IMR-90 (cell line): ENCODE measurements at regions not wholly inside any gene's neighbourhood (a gene's known extent, or its start where the extent isn't known, plus 50 kb on each side); places are given as distances from the start of the nearest gene placed in this dataset.

Experiments used
- ATAC-seq: fragments of 200-7000 bp; cut with Tn5 transposase; 2 replicates; pipeline ENCODE4 v1.9.1; 2020; ENCODE audit warnings: low read depth, mild to moderate bottlenecking, moderate library complexity
- BruUV-seq: library from RNA; stranded (reverse); fragments of 400-500 nt; replicated peaks from 2 replicates; lab custom pipeline; 2021; lab: Mats Ljungman, UMichigan
- CTCF ChIA-PET: fragments of 300-600 bp; formaldehyde crosslinking; extraction: SDS; loops from one replicate; lab custom pipeline; 2021; ENCODE audit warnings: antibody characterized with exemption; lab: Yijun Ruan, JAX
- POLR2A ChIA-PET: fragments of 300-600 bp; sonication (Branson Sonifier 250); formaldehyde crosslinking; loops from one replicate; lab custom pipeline; 2022; ENCODE audit warnings: antibody characterized with exemption; ENCODE audit not compliant: unreplicated experiment; lab: Charles Lee
- DNase-seq: peaks from one replicate; pipeline ENCODE4 v3.0.0; 2013
- H2AFZ ChIP-seq: replicated peaks from 2 replicates; pipeline ENCODE3; 2013; ENCODE audit warnings: low read length, mild to moderate bottlenecking; ENCODE audit not compliant: poor library complexity
- H2AK5ac ChIP-seq: 2 replicates; pipeline ENCODE4 v1.6.1; 2013; ENCODE audit warnings: low read depth, low read length, inconsistent platforms
- H2AK9ac ChIP-seq: replicated peaks from 2 replicates; pipeline ENCODE3; 2013; ENCODE audit warnings: mild to moderate bottlenecking, low read depth, low read length, moderate library complexity; ENCODE audit not compliant: poor library complexity
- H2BK120ac ChIP-seq: 2 replicates; pipeline ENCODE4 v1.6.1; 2013; ENCODE audit warnings: low read depth, low read length, inconsistent platforms
- H2BK15ac ChIP-seq: 3 replicates; pipeline ENCODE4 v1.6.1; 2013; ENCODE audit warnings: low read depth, low read length, inconsistent platforms
- H2BK20ac ChIP-seq: 2 replicates; pipeline ENCODE4 v1.6.1; 2013; ENCODE audit warnings: low read depth, mild to moderate bottlenecking, inconsistent platforms, low read length, moderate library complexity
- H2BK5ac ChIP-seq: 2 replicates; pipeline ENCODE4 v1.6.1; 2013; ENCODE audit warnings: mild to moderate bottlenecking, low read depth, low read length, inconsistent platforms; ENCODE audit not compliant: poor library complexity, severe bottlenecking
- H3K14ac ChIP-seq: replicated peaks from 2 replicates; pipeline ENCODE4 v1.6.1; 2013; ENCODE audit warnings: low read depth, low read length, inconsistent platforms
- H3K18ac ChIP-seq: 2 replicates; pipeline ENCODE4 v1.6.1; 2013; ENCODE audit warnings: low read depth, low read length, control low read depth
- H3K23ac ChIP-seq: 2 replicates; pipeline ENCODE4 v1.6.1; 2013; ENCODE audit warnings: low read depth, low read length, inconsistent platforms
- H3K27ac ChIP-seq: 2 replicates; pipeline ENCODE4 v1.5.1; 2013; ENCODE audit warnings: mild to moderate bottlenecking, control low read depth, low read length; ENCODE audit not compliant: insufficient read depth
- H3K27me3 ChIP-seq: 2 replicates; pipeline ENCODE4 v1.6.1; 2013; ENCODE audit warnings: low read length; ENCODE audit not compliant: control insufficient read depth, insufficient read depth
- H3K36me3 ChIP-seq: 2 replicates; pipeline ENCODE4 v1.6.1; 2013; ENCODE audit warnings: low read length, mixed read lengths; ENCODE audit not compliant: control insufficient read depth, insufficient read depth
- H3K4ac ChIP-seq: 2 replicates; pipeline ENCODE4 v1.6.1; 2013; ENCODE audit warnings: low read depth, low read length, inconsistent platforms
- H3K4me1 ChIP-seq: 2 replicates; pipeline ENCODE4 v1.6.1; 2013; ENCODE audit warnings: low read length, mixed read lengths; ENCODE audit not compliant: control insufficient read depth, insufficient read depth
- H3K4me2 ChIP-seq: 2 replicates; pipeline ENCODE4 v1.6.1; 2013; ENCODE audit warnings: low read depth, mild to moderate bottlenecking, control low read depth, low read length, moderate library complexity
- H3K4me3 ChIP-seq: 2 replicates; pipeline ENCODE4 v1.5.1; 2013; ENCODE audit warnings: low read depth, mild to moderate bottlenecking, control low read depth, low read length, moderate library complexity; ENCODE audit not compliant: insufficient read depth
- H3K56ac ChIP-seq: 2 replicates; pipeline ENCODE4 v1.6.1; 2013; ENCODE audit warnings: low read length, inconsistent platforms; ENCODE audit not compliant: insufficient read depth; ENCODE audit errors: extremely low read depth
- H3K79me1 ChIP-seq, 2 experiments: 2 replicates each; pipeline ENCODE4 v1.6.1; 2013; ENCODE audit warnings: low read length in 2 of 2, inconsistent platforms in 1 of 2, low read depth in 1 of 2
- H3K9ac ChIP-seq: 2 replicates; pipeline ENCODE4 v1.6.1; 2013; ENCODE audit warnings: low read depth, low read length, control low read depth
- H3K9me1 ChIP-seq: 2 replicates; pipeline ENCODE4 v1.6.1; 2013; ENCODE audit warnings: low read length, inconsistent platforms; ENCODE audit not compliant: insufficient read depth
- H3K9me3 ChIP-seq: 2 replicates; pipeline ENCODE4 v1.6.1; 2013; ENCODE audit warnings: low read length; ENCODE audit not compliant: control insufficient read depth, insufficient read depth
- H4K20me1 ChIP-seq: 2 replicates; pipeline ENCODE4 v1.6.1; 2013; ENCODE audit warnings: low read length, inconsistent platforms; ENCODE audit not compliant: insufficient read depth
- H4K5ac ChIP-seq: 2 replicates; pipeline ENCODE4 v1.6.1; 2013; ENCODE audit warnings: mild to moderate bottlenecking, low read depth, low read length, control low read depth
- H4K8ac ChIP-seq, 2 experiments: 2 replicates each; pipeline ENCODE4 v1.6.1; 2013; ENCODE audit warnings: low read depth in 2 of 2, low read length in 2 of 2, control low read depth in 1 of 2, inconsistent platforms in 1 of 2
- H4K91ac ChIP-seq: 2 replicates; pipeline ENCODE4 v1.6.1; 2013; ENCODE audit warnings: low read depth, low read length, inconsistent platforms; ENCODE audit not compliant: insufficient read depth
- POLR2A ChIP-seq: IDR thresholded peaks from 2 replicates; pipeline ENCODE4 v1.6.1; 2012; ENCODE audit warnings: mild to moderate bottlenecking, low read depth, low read length
- RAD21 ChIP-seq: IDR thresholded peaks from 2 replicates; pipeline ENCODE4 v1.6.1; 2012; ENCODE audit warnings: low read length, improper control_type of control experiment
- SMC3 ChIP-seq: fragments of 150-350 bp; IDR thresholded peaks from 2 replicates; pipeline ENCODE4 v1.6.1; 2016; ENCODE audit warnings: low read depth, mild to moderate bottlenecking, antibody characterized with exemption, low read length, moderate library complexity
- WGBS, 2 experiments: methylation state at CpG; one replicate each; pipeline versions ENCODE4 v1.1.5 to v1.1.7; 2013; ENCODE audit warnings: missing lambda C conversion rate in 2 of 2; ENCODE audit not compliant: insufficient read length in 1 of 2; ENCODE audit errors: extremely low coverage in 2 of 2; 5-methylcytosine and 5-hydroxymethylcytosine counted together
- dilution Hi-C: fragments of 300-500 bp; cut with HindIII; formaldehyde crosslinking; loops from one replicate; pipeline ENCODE4 v1.14.3; 2018; ENCODE audit warnings: low sequenced_read_pairs; ENCODE audit not compliant: unreplicated experiment
- in situ Hi-C: fragments of 300-500 bp; cut with MboI; formaldehyde crosslinking; loops from 3 replicates; pipeline ENCODE4 v1.14.3; 2019; ENCODE audit warnings: low sequenced_read_pairs, inconsistent platforms, mixed read lengths
- intact Hi-C: fragments of 100-400 bp; cut with micrococcal nuclease; formaldehyde crosslinking; loops from 2 replicates; pipeline ENCODE4 v1.10.0; 2022

DNA sequence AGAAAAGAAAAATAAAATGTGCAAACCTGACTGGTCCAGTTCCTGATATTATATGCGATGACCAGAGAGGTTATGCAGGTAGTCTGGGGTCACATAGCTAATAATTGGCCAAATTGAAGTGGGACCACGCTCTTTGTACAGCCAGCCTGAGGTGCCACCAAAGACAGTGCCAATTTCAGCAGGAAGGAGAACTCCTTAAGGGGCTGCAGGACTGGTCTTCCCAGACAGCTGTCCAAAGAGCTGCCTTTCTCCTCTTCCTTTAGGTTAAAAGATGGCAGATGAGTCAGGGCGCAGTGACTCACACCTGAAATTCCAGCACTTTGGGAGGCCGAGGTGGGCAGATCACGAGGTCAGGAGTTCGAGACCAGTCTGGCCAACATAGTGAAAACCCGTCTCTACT, 95.5 kb downstream of the ACKR3 start:
- Histone ChIP-seq H2AK9ac (no peak overlapping the region), H3K14ac (no peak overlapping the region), H2AFZ (no peak overlapping the region), H3K9me1 (no peaks in the 10 kb centered on the region), H3K18ac (no peak overlapping the region), H3K27me3 (peaks cover 2% of the 10 kb centered on the region), H3K36me3 (no peaks in the 10 kb centered on the region), H2BK20ac (no peak overlapping the region), H2AK5ac (no peak overlapping the region), H3K9ac (no peak overlapping the region), H3K23ac (no peak overlapping the region), H2BK5ac (no peak overlapping the region), H2BK15ac (no peak overlapping the region), H3K56ac (no peak overlapping the region), H3K79me1 (no peaks in the 10 kb centered on the region), H4K20me1 (no peaks in the 10 kb centered on the region), H4K8ac (no peak overlapping the region), H3K9me3 (peaks cover 11% of the 10 kb centered on the region), H4K5ac (no peak overlapping the region), H3K4me2 (no peak overlapping the region), H3K4me1 (peaks cover 10% of the 10 kb centered on the region; the same call in 1 of the 2 replicates), H4K91ac (no peak overlapping the region), H3K4me3 (no peak overlapping the region), H3K4ac (no peak overlapping the region), H2BK120ac (no peak overlapping the region), H3K27ac (no peak overlapping the region)
- CTCF ChIA-PET: interaction anchor here (1.0 kb wide), 1 partner anchor 11 kb away, joined by 3 read pairs; no protein-coding TSS in a partner anchor
- DNase-seq: no peak
- intact Hi-C loops (no loop called here), dilution Hi-C loops (no loop called here), in situ Hi-C loops (no loop called here)
- TF ChIP-seq SMC3 (no peak), RAD21 (no peak), POLR2A (no peak)
- WGBS, 2 experiments: no CpG with 5 or more reads among the region's 7 CpGs
- BruUV-seq: no TSS peak
- no peak for ATAC-seq
- POLR2A ChIA-PET: no interaction called here
